ENCODE measurements at regions not wholly inside any gene's neighbourhood (a gene's known extent, or its start where the extent isn't known, plus 50 kb on each side); places are given as distances from the start of the nearest gene placed in this dataset.

GRCh38 chr18:76557026-76557575 is 62.1 kb upstream of the ZNF516 start:
- no peak for DNase-seq (ENCODE audit: low read depth)
- no peak for TF ChIP-seq CTCF (conservative IDR thresholded peaks at IDR 0.05; ENCODE audit: low read length)
- H3K4me3 ChIP-seq (ENCODE audit: low read length) = no peak overlapping the region

- no peak for DNase-seq (ENCODE audit: low read depth)
- no peak for TF ChIP-seq CTCF (conservative IDR thresholded peaks at IDR 0.05; ENCODE audit: low read length)
- no peak overlapping the region for H3K4me3 ChIP-seq (ENCODE audit: low read length)
Measured at GRCh38 chr18:76554547-76555222, 59.6 kb upstream of the ZNF516 start.

GRCh38 chr18:76553715-76554546 is 58.9 kb upstream of the ZNF516 start:
- DNase-seq (ENCODE audit: low read depth) = no peak
- no peak for TF ChIP-seq CTCF (conservative IDR thresholded peaks at IDR 0.05; ENCODE audit: low read length)

GRCh38 chr18:76548541-76548940 is 53.5 kb upstream of the ZNF516 start:
- no peak for TF ChIP-seq CTCF (conservative IDR thresholded peaks at IDR 0.05; ENCODE audit: low read length)
- DNase-seq (ENCODE audit: low read depth) = no peak

More at GRCh38 chr18:76553715-76554546, 58.9 kb upstream of the ZNF516 start:
- H3K4me3 ChIP-seq (ENCODE audit: low read length) = no peak overlapping the region

GRCh38 chr18:76547296-76547695 is 52.3 kb upstream of the ZNF516 start:
- no peak overlapping the region for H3K4me3 ChIP-seq (ENCODE audit: low read length)
- TF ChIP-seq CTCF (conservative IDR thresholded peaks at IDR 0.05; ENCODE audit: low read length) = no peak
- no peak for DNase-seq (ENCODE audit: low read depth)

More at GRCh38 chr18:76548541-76548940, 53.5 kb upstream of the ZNF516 start:
- no peak overlapping the region for H3K4me3 ChIP-seq (ENCODE audit: low read length)

GRCh38 chr18:76546436-76546835 is 51.4 kb upstream of the ZNF516 start:
- DNase-seq (ENCODE audit: low read depth) = no peak
- no peak overlapping the region for H3K4me3 ChIP-seq (ENCODE audit: low read length)
- no peak for TF ChIP-seq CTCF (conservative IDR thresholded peaks at IDR 0.05; ENCODE audit: low read length)

Data from AG10803 (cell line).